Heart left ventricle (tissue), 13 donors: ENCODE measurements at regions not wholly inside any gene's neighbourhood (a gene's known extent, or its start where the extent isn't known, plus 50 kb on each side); places are given as distances from the start of the nearest gene placed in this dataset.

Source experiments
- CTCF ChIP-seq, 12 donors: fragments of 200-600 bp; sonication (generic) in 4 of 12; IDR thresholded peaks; one replicate each; pipeline versions ENCODE4 v1.5.0 to v1.8.0; 2018 to 2022; ENCODE audit warnings: antibody characterized with exemption in 12 of 12, mild to moderate bottlenecking in 5 of 12
- POLR2A ChIP-seq, 2 donors: fragments of 450-650 bp; IDR thresholded peaks; one replicate each; pipeline ENCODE4 v1.6.1; 2017; ENCODE audit warnings: antibody characterized with exemption in 2 of 2, mild to moderate bottlenecking in 2 of 2, moderate library complexity in 2 of 2
- donor health status: ischemic (EF 13 %, LVEDD 7.1; RV severe dilation, severe dysfunction).
- donor health status: DM: no; HTN: yes; CAD: no.
- donor health status: DM: no; HTN: no; CAD: no.
- donor health status: ischemic (EF 25% LVEDD 6.9; RV normal size, moderate dysfunction).
- donor health status: ischemic (EF 25% LVEDD 5.7; RV mildly dilated, moderate dysfunction).
- donor health status: ischemic (EF 35%, LVEDD 5.7; RV mildly dilated, moderate dysfunction).
- donor health status: nonischemic (EF 11% LVEDD 7.7; RV severe dilation, severe dysfunction).
- donor health status: DM: yes; HTN: yes; CAD: no.
- donor health status: PGD.
- donor health status: ischemic (EF 29% LVEDD 5.4; RV normal size, mild dysfunction).
- donor health status: nonischemic (EF 23%, LVEDD 6.1; RV moderate dilation, normal function).

GRCh38 chr4:188691811-188692210 lies 552.6 kb downstream of the TRIML1 start:
- TF ChIP-seq CTCF (IDR thresholded peaks at IDR 0.05) (no peak), POLR2A (IDR thresholded peaks at IDR 0.05) (no peak)
